ENCODE measurements at regions not wholly inside any gene's neighbourhood (a gene's known extent, or its start where the extent isn't known, plus 50 kb on each side); places are given as distances from the start of the nearest gene placed in this dataset.
"Not testable (repeated sequence)": the region's sequence is repeated elsewhere in the genome, so short reads cannot be mapped to it uniquely, and the experiment has no call there.

- Histone ChIP-seq H3K27me3 (no peaks in the 10 kb centered on the region), H3K9me3 (no peaks in the 10 kb centered on the region), H3K36me3 (no peaks in the 10 kb centered on the region), H3K4me1 (no peaks in the 10 kb centered on the region), H3K27ac (no peak overlapping the region), H3K4me3 (no peak overlapping the region)
- DNase-seq: no peak
- TF ChIP-seq POLR2A (IDR thresholded peaks at IDR 0.05) (no peak), CTCF (IDR thresholded peaks at IDR 0.05) (no peak)
Observed at GRCh38 chr14:23896609-23897153, 56.9 kb upstream of the DHRS4 start.

- not testable (repeated sequence) for H3K4me1 ChIP-seq, H3K4me3 ChIP-seq, H3K27me3 ChIP-seq, H3K9me3 ChIP-seq, DNase-seq, H3K36me3 ChIP-seq, H3K27ac ChIP-seq
Observed at GRCh38 chr14:23897291-23897690, 56.3 kb upstream of the DHRS4 start.

- not testable (repeated sequence) for H3K27me3 ChIP-seq, H3K4me1 ChIP-seq
Observed at GRCh38 chr14:23898359-23898758, 55.2 kb upstream of the DHRS4 start.

GRCh38 chr14:23899788-23900187 lies 53.8 kb upstream of the DHRS4 start:
- no peak overlapping the region for H3K27ac ChIP-seq
- no peak for DNase-seq
- no peaks in the 10 kb centered on the region for H3K27me3 ChIP-seq
- TF ChIP-seq CTCF (IDR thresholded peaks at IDR 0.05) (no peak), POLR2A (IDR thresholded peaks at IDR 0.05) (no peak)
- H3K4me3 ChIP-seq: no peak overlapping the region
- H3K9me3 ChIP-seq: no peaks in the 10 kb centered on the region
- H3K4me1 ChIP-seq: no peaks in the 10 kb centered on the region
- H3K36me3 ChIP-seq: no peaks in the 10 kb centered on the region

More at GRCh38 chr14:23898359-23898758, 55.2 kb upstream of the DHRS4 start:
- not testable (repeated sequence) for H3K27ac ChIP-seq, DNase-seq, H3K4me3 ChIP-seq, H3K36me3 ChIP-seq, H3K9me3 ChIP-seq

GRCh38 chr14:23903442-23903841 lies 50.1 kb upstream of the DHRS4 start:
- TF ChIP-seq POLR2A (IDR thresholded peaks at IDR 0.05): no peak
- TF ChIP-seq CTCF (IDR thresholded peaks at IDR 0.05): no peak
- no peak for DNase-seq
- Histone ChIP-seq H3K27ac (no peak overlapping the region), H3K4me1 (no peaks in the 10 kb centered on the region), H3K9me3 (no peaks in the 10 kb centered on the region), H3K4me3 (no peak overlapping the region), H3K36me3 (no peaks in the 10 kb centered on the region), H3K27me3 (no peaks in the 10 kb centered on the region)

Measured in Peyer's patch (tissue), 4 donors.